ENCODE measurements at regions not wholly inside any gene's neighbourhood (a gene's known extent, or its start where the extent isn't known, plus 50 kb on each side); places are given as distances from the start of the nearest gene placed in this dataset.

GRCh38 chr6:11425431-11425871 is 112.1 kb upstream of the TMEM170B start:
- intact Hi-C loops (cut with micrococcal nuclease; ENCODE audit: unreplicated experiment) = loop anchor here (2.0 kb wide), 1 partner anchor 33 kb away; no protein-coding TSS in a partner anchor
- CTCF ChIA-PET (ENCODE audit: low intra/inter-chr PET ratio, low total read pairs) = no interaction called here
- peak; percentile 56 for FAIRE-seq
- TF ChIP-seq, protein P1, sequence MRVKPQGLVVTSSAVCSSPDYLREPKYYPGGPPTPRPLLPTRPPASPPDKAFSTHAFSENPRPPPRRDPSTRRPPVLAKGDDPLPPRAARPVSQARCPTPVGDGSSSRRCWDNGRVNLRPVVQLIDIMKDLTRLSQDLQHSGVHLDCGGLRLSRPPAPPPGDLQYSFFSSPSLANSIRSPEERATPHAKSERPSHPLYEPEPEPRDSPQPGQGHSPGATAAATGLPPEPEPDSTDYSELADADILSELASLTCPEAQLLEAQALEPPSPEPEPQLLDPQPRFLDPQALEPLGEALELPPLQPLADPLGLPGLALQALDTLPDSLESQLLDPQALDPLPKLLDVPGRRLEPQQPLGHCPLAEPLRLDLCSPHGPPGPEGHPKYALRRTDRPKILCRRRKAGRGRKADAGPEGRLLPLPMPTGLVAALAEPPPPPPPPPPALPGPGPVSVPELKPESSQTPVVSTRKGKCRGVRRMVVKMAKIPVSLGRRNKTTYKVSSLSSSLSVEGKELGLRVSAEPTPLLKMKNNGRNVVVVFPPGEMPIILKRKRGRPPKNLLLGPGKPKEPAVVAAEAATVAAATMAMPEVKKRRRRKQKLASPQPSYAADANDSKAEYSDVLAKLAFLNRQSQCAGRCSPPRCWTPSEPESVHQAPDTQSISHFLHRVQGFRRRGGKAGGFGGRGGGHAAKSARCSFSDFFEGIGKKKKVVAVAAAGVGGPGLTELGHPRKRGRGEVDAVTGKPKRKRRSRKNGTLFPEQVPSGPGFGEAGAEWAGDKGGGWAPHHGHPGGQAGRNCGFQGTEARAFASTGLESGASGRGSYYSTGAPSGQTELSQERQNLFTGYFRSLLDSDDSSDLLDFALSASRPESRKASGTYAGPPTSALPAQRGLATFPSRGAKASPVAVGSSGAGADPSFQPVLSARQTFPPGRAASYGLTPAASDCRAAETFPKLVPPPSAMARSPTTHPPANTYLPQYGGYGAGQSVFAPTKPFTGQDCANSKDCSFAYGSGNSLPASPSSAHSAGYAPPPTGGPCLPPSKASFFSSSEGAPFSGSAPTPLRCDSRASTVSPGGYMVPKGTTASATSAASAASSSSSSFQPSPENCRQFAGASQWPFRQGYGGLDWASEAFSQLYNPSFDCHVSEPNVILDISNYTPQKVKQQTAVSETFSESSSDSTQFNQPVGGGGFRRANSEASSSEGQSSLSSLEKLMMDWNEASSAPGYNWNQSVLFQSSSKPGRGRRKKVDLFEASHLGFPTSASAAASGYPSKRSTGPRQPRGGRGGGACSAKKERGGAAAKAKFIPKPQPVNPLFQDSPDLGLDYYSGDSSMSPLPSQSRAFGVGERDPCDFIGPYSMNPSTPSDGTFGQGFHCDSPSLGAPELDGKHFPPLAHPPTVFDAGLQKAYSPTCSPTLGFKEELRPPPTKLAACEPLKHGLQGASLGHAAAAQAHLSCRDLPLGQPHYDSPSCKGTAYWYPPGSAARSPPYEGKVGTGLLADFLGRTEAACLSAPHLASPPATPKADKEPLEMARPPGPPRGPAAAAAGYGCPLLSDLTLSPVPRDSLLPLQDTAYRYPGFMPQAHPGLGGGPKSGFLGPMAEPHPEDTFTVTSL (CRISPR knock-in tag; IDR thresholded peaks at IDR 0.05; ENCODE audit: borderline replicate concordance) = peak; percentile 79; the same call in 1 of the 2 replicates
- TF ChIP-seq NONO (IDR thresholded peaks at IDR 0.05) (no peak), NONO (CRISPR knock-in tag; conservative IDR thresholded peaks at IDR 0.05) (0 out of 2 replicates have a peak, but pooled peaks have one; percentile 51), FIP1L1 (IDR thresholded peaks at IDR 0.05; ENCODE audit: borderline replicate concordance, insufficient read depth, low read depth, low read length) (no peak), ZNF451 (CRISPR knock-in tag; IDR thresholded peaks at IDR 0.05) (0 out of 2 replicates have a peak, but pooled peaks have one; percentile 62), ISL2 (CRISPR knock-in tag; IDR thresholded peaks at IDR 0.05) (peak; percentile 63; the same call in 1 of the 2 replicates), MED1 (CRISPR knock-in tag; IDR thresholded peaks at IDR 0.05) (peak; percentile 99), ZSCAN25 (CRISPR knock-in tag; IDR thresholded peaks at IDR 0.05) (peak; percentile 87), TMF1 (CRISPR knock-in tag; IDR thresholded peaks at IDR 0.05; ENCODE audit: low read depth) (no peak), RFXANK (CRISPR knock-in tag; IDR thresholded peaks at IDR 0.05) (no peak), ARHGAP35 (CRISPR knock-in tag; IDR thresholded peaks at IDR 0.05; ENCODE audit: borderline replicate concordance) (0 out of 2 replicates have a peak, but pooled peaks have one; percentile 26), FOXO1 (CRISPR knock-in tag; IDR thresholded peaks at IDR 0.05) (peak; percentile 93), ZNF883 (CRISPR knock-in tag; IDR thresholded peaks at IDR 0.05; ENCODE audit: not compliant biosample characterization) (peak; percentile 32), HNF4G (IDR thresholded peaks at IDR 0.05; ENCODE audit: borderline replicate concordance, low read depth, low read length) (no peak; the same call in 1 of the 2 replicates), HNF4G (CRISPR knock-in tag; IDR thresholded peaks at IDR 0.05; ENCODE audit: borderline replicate concordance, low read depth) (peak; percentile 51; the same call in 1 of the 2 replicates)
- TF ChIP-seq, protein P2, sequence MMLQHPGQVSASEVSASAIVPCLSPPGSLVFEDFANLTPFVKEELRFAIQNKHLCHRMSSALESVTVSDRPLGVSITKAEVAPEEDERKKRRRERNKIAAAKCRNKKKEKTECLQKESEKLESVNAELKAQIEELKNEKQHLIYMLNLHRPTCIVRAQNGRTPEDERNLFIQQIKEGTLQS (CRISPR knock-in tag; IDR thresholded peaks at IDR 0.05) = peak; percentile 53; the same call in 1 of the 2 replicates
- TF ChIP-seq, protein P3, sequence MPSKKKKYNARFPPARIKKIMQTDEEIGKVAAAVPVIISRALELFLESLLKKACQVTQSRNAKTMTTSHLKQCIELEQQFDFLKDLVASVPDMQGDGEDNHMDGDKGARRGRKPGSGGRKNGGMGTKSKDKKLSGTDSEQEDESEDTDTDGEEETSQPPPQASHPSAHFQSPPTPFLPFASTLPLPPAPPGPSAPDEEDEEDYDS (CRISPR knock-in tag; IDR thresholded peaks at IDR 0.05) = peak; percentile 14; the same call in 1 of the 2 replicates

More at GRCh38 chr6:11425431-11425871, 112.1 kb upstream of the TMEM170B start:
- peak overlapping the region; percentile 34 for H3K4me2 ChIP-seq (ENCODE audit: low read depth, low read length)
- 70% methylated on average over 5 of the region's 5 CpGs for WGBS (ENCODE audit: low lambda C conversion rate)
- H3K36me3 ChIP-seq (replicated peaks in 1 of 2; ENCODE audit: control insufficient read depth in 1 of 2, insufficient read depth in 2 of 2, low read length in 2 of 2) = no peaks in the 10 kb centered on the region
- no peaks in the 10 kb centered on the region for H3K27me3 ChIP-seq (ENCODE audit: control insufficient read depth in 1 of 2, insufficient read depth in 2 of 2, low read length in 2 of 2)
- H3K27ac ChIP-seq (ENCODE audit: extremely low read length, insufficient read depth, low read length) = peak overlapping the region; percentile 75
- in situ Hi-C loops (cut with HindIII; ENCODE audit: extremely low pct_ligation_motif_present, low pct_unique_long_range_greater_than_20kb) = no loop called here
- H3K4me3 ChIP-seq (replicated peaks in 1 of 3; ENCODE audit: insufficient read depth in 1 of 3, low read depth in 2 of 3, low read length in 3 of 3) = no peak overlapping the region
- DNase-seq (ENCODE audit: low spot score) (peak; percentile 92), ATAC-seq (peak; percentile 88)
- H2AFZ ChIP-seq (ENCODE audit: low read length) = no peak overlapping the region
- peaks cover 83% of the 10 kb centered on the region for H3K4me1 ChIP-seq (ENCODE audit: insufficient read depth, low read length)
- H4K20me1 ChIP-seq (ENCODE audit: insufficient read depth, low read length) = no peaks in the 10 kb centered on the region
- BruUV-seq (replicated peaks) = no TSS peak
- H3K9me3 ChIP-seq (ENCODE audit: low read length) = no peaks in the 10 kb centered on the region
- peak overlapping the region; percentile 39; the same call in 1 of the 2 replicates for H3K9ac ChIP-seq (ENCODE audit: insufficient read depth, low read depth, low read length)
- H3K79me2 ChIP-seq (ENCODE audit: insufficient read depth, low read length) = no peaks in the 10 kb centered on the region
- POLR2A ChIA-PET = interaction anchor here (1.4 to 1.9 kb wide), 3 partner anchors 9 to 193 kb away, joined by 4 to 6 read pairs (median 5); partner anchors contain the start of gene NEDD9

All from HepG2 (cell line).